Ovary (tissue), 3 donors: ENCODE measurements at regions not wholly inside any gene's neighbourhood (a gene's known extent, or its start where the extent isn't known, plus 50 kb on each side); places are given as distances from the start of the nearest gene placed in this dataset.

Experiments used
- CTCF ChIP-seq, 3 donors: fragments of 450-650 bp in 2 of 3; fragments of 200-600 bp in 1 of 3; IDR thresholded peaks; one replicate each; pipeline versions ENCODE4 v1.5.1 to v1.8.0; 2016 to 2022; ENCODE audit warnings: antibody characterized with exemption in 3 of 3, mild to moderate bottlenecking in 1 of 3
- POLR2A ChIP-seq: fragments of 450-650 bp; IDR thresholded peaks from one replicate; pipeline ENCODE4 v1.6.1; 2017; ENCODE audit warnings: antibody characterized with exemption, mild to moderate bottlenecking, moderate library complexity
- donor health status: DM: no; HTN: no; CAD: no.

- no peak for TF ChIP-seq CTCF (IDR thresholded peaks at IDR 0.05)
- no peak for TF ChIP-seq POLR2A
Observed at GRCh38 chrX:9227276-9227675, 193.3 kb upstream of the FAM9B start.
